ENCODE measurements at regions not wholly inside any gene's neighbourhood (a gene's known extent, or its start where the extent isn't known, plus 50 kb on each side); places are given as distances from the start of the nearest gene placed in this dataset.
A peak's percentile ranks its signal among the peaks of the same experiment; 100 is the strongest.

- TF ChIP-seq, protein P1, sequence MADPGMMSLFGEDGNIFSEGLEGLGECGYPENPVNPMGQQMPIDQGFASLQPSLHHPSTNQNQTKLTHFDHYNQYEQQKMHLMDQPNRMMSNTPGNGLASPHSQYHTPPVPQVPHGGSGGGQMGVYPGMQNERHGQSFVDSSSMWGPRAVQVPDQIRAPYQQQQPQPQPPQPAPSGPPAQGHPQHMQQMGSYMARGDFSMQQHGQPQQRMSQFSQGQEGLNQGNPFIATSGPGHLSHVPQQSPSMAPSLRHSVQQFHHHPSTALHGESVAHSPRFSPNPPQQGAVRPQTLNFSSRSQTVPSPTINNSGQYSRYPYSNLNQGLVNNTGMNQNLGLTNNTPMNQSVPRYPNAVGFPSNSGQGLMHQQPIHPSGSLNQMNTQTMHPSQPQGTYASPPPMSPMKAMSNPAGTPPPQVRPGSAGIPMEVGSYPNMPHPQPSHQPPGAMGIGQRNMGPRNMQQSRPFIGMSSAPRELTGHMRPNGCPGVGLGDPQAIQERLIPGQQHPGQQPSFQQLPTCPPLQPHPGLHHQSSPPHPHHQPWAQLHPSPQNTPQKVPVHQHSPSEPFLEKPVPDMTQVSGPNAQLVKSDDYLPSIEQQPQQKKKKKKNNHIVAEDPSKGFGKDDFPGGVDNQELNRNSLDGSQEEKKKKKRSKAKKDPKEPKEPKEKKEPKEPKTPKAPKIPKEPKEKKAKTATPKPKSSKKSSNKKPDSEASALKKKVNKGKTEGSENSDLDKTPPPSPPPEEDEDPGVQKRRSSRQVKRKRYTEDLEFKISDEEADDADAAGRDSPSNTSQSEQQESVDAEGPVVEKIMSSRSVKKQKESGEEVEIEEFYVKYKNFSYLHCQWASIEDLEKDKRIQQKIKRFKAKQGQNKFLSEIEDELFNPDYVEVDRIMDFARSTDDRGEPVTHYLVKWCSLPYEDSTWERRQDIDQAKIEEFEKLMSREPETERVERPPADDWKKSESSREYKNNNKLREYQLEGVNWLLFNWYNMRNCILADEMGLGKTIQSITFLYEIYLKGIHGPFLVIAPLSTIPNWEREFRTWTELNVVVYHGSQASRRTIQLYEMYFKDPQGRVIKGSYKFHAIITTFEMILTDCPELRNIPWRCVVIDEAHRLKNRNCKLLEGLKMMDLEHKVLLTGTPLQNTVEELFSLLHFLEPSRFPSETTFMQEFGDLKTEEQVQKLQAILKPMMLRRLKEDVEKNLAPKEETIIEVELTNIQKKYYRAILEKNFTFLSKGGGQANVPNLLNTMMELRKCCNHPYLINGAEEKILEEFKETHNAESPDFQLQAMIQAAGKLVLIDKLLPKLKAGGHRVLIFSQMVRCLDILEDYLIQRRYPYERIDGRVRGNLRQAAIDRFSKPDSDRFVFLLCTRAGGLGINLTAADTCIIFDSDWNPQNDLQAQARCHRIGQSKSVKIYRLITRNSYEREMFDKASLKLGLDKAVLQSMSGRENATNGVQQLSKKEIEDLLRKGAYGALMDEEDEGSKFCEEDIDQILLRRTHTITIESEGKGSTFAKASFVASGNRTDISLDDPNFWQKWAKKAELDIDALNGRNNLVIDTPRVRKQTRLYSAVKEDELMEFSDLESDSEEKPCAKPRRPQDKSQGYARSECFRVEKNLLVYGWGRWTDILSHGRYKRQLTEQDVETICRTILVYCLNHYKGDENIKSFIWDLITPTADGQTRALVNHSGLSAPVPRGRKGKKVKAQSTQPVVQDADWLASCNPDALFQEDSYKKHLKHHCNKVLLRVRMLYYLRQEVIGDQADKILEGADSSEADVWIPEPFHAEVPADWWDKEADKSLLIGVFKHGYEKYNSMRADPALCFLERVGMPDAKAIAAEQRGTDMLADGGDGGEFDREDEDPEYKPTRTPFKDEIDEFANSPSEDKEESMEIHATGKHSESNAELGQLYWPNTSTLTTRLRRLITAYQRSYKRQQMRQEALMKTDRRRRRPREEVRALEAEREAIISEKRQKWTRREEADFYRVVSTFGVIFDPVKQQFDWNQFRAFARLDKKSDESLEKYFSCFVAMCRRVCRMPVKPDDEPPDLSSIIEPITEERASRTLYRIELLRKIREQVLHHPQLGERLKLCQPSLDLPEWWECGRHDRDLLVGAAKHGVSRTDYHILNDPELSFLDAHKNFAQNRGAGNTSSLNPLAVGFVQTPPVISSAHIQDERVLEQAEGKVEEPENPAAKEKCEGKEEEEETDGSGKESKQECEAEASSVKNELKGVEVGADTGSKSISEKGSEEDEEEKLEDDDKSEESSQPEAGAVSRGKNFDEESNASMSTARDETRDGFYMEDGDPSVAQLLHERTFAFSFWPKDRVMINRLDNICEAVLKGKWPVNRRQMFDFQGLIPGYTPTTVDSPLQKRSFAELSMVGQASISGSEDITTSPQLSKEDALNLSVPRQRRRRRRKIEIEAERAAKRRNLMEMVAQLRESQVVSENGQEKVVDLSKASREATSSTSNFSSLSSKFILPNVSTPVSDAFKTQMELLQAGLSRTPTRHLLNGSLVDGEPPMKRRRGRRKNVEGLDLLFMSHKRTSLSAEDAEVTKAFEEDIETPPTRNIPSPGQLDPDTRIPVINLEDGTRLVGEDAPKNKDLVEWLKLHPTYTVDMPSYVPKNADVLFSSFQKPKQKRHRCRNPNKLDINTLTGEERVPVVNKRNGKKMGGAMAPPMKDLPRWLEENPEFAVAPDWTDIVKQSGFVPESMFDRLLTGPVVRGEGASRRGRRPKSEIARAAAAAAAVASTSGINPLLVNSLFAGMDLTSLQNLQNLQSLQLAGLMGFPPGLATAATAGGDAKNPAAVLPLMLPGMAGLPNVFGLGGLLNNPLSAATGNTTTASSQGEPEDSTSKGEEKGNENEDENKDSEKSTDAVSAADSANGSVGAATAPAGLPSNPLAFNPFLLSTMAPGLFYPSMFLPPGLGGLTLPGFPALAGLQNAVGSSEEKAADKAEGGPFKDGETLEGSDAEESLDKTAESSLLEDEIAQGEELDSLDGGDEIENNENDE (IDR thresholded peaks at IDR 0.05; ENCODE audit: insufficient replicate concordance, low read length): peak; percentile 92
- TF ChIP-seq JUND (IDR thresholded peaks at IDR 0.05; ENCODE audit: low read length) (peak; percentile 68; the same call in 1 of the 2 replicates), NRF1 (IDR thresholded peaks at IDR 0.05; ENCODE audit: low read depth, low read length) (no peak), RFX5 (IDR thresholded peaks at IDR 0.05; ENCODE audit: borderline replicate concordance, low read depth, low read length) (no peak), TEAD4 (IDR thresholded peaks at IDR 0.05; ENCODE audit: low read depth, low read length) (peak; percentile 41; the same call in 1 of the 2 replicates), MAFK (IDR thresholded peaks at IDR 0.05; ENCODE audit: low read depth, low read length) (peak; percentile 90), ATF3 (IDR thresholded peaks at IDR 0.05; ENCODE audit: insufficient read depth, low read depth, low read length) (no peak), BACH1 (IDR thresholded peaks at IDR 0.05; ENCODE audit: low read length) (peak; percentile 98), ASH2L (IDR thresholded peaks at IDR 0.05; ENCODE audit: low read length) (peak; percentile 72), CEBPB (IDR thresholded peaks at IDR 0.05; ENCODE audit: low read depth, low read length) (peak; percentile 51; the same call in 1 of the 2 replicates), NANOG (IDR thresholded peaks at IDR 0.05; ENCODE audit: insufficient read depth, low read depth, low read length, poor library complexity, severe bottlenecking) (peak; percentile 87), FOSL1 (IDR thresholded peaks at IDR 0.05; ENCODE audit: insufficient read depth, low read depth, low read length) (no peak)
These were observed 256.0 kb upstream of the FANCL start (continued) for GRCh38 chr2:58497168-58497567.
